Lower leg skin (tissue), 4 donors: ENCODE measurements at regions not wholly inside any gene's neighbourhood (a gene's known extent, or its start where the extent isn't known, plus 50 kb on each side); places are given as distances from the start of the nearest gene placed in this dataset.

ENCODE experiments used
- DNase-seq, 2 donors: peaks; one replicate each; pipeline ENCODE4 v3.0.0-alpha.2; 2019; ENCODE audit warnings: low spot score in 2 of 2
- H3K4me3 ChIP-seq: fragments of 200-600 bp; sonication (generic); 2 replicates; pipeline ENCODE4 v1.5.1; 2017; ENCODE audit warnings: mild to moderate bottlenecking, low read depth; ENCODE audit not compliant: poor library complexity, severe bottlenecking
- CTCF ChIP-seq, 3 donors: fragments of 450-650 bp; IDR thresholded peaks; one replicate each; pipeline ENCODE4 v1.5.1; 2016; ENCODE audit warnings: antibody characterized with exemption in 3 of 3, mild to moderate bottlenecking in 3 of 3, moderate library complexity in 2 of 3
- POLR2A ChIP-seq, 2 donors: fragments of 450-650 bp; IDR thresholded peaks; one replicate each; pipeline ENCODE4 v1.6.1; 2016 to 2017; ENCODE audit warnings: antibody characterized with exemption in 2 of 2, mild to moderate bottlenecking in 1 of 2, moderate library complexity in 1 of 2
- WGBS, 2 donors: methylation state at CpG; one replicate each; pipeline ENCODE4 v1.1.5; 2018; 5-methylcytosine and 5-hydroxymethylcytosine counted together
- intact Hi-C: fragments of 100-400 bp; cut with DNase I; formaldehyde crosslinking; loops from one replicate; pipeline ENCODE4 v1.15.0; 2023; ENCODE audit warnings: low total_unique reads

GRCh38 chr11:131246156-131246555 lies 124.3 kb upstream of the NTM start:
- DNase-seq, result no peak
- WGBS, 2 donors, result 24 to 32% methylated on average over 3 of the region's 3 CpGs
- no peak overlapping the region for H3K4me3 ChIP-seq
- intact Hi-C loops, result no loop called here
- TF ChIP-seq POLR2A (IDR thresholded peaks at IDR 0.05) (no peak), CTCF (IDR thresholded peaks at IDR 0.05) (no peak)

- TF ChIP-seq POLR2A (IDR thresholded peaks at IDR 0.05), result no peak
- no peak for TF ChIP-seq CTCF (IDR thresholded peaks at IDR 0.05)
- WGBS, 2 donors, result 14 to 15% methylated on average over 15 of the region's 15 CpGs
- no peak overlapping the region for H3K4me3 ChIP-seq
- intact Hi-C loops, result no loop called here
- no peak for DNase-seq
Observed at GRCh38 chr11:131246663-131247062, 123.8 kb upstream of the NTM start.

GRCh38 chr11:131248588-131248987 lies 121.8 kb upstream of the NTM start:
- DNase-seq, result no peak
- no peak for TF ChIP-seq CTCF (IDR thresholded peaks at IDR 0.05)
- TF ChIP-seq POLR2A (IDR thresholded peaks at IDR 0.05), result no peak
- 50 to 76% methylated on average over 2 of the region's 2 CpGs for WGBS, 2 donors
- intact Hi-C loops, result no loop called here
- no peak overlapping the region for H3K4me3 ChIP-seq

DNA sequence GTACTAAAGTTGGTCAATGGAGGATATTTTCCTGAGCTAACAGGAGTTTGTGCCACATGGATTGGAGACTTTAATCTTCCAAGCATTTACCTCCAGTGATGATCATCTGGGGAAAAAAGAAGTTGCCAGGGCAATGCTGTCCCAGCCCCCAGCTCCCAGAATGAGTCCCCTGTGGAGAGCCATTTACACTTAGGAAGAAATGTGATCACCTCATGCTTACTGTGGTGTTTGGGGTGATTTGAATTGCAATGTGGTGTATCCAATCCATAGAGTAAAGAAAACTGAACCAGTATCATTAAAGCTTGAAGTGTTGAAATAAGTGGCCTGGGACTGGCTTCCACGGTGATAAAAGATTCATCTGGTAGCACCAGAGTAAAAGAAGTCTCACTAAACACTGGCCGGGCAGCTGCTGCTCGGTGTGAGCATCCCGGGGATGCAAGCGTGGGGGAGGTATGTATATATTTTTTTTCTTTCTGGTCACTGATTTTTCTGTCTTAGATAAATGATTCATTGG lies 117.2 kb upstream of the NTM start:
- WGBS, 2 donors, result 31 to 43% methylated on average over 5 of the region's 5 CpGs

DNA sequence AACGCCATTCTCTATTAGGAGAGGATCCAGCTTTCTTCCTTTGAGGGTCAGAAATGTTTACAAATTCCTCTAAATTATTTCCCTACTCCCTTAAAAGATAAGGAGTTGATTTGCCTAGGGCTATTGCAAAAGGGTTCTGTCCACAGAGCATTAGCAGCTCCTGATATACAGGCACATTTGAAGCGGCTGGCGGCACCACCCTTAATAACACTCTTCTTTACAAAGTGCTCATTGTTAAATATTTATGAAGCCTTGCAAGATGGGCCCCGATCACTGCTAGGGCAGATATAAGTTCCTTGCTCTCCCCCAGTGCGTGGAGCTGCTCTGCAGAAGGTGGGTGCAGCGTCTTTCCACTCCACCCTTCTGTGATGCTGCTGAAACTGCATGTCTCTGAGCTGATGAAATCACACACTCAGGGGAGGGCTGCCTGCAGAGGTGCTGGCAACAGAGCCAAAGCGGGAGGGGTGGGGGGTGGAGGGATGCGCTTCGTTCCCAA lies 116.7 kb upstream of the NTM start:
- 27 to 29% methylated on average over 9 of the region's 9 CpGs for WGBS, 2 donors
- no peak for DNase-seq
- intact Hi-C loops, result no loop called here
- no peak for TF ChIP-seq POLR2A (IDR thresholded peaks at IDR 0.05)
- no peak for TF ChIP-seq CTCF (IDR thresholded peaks at IDR 0.05)
- no peak overlapping the region for H3K4me3 ChIP-seq

More for the DNA sequence above, 117.2 kb upstream of the NTM start:
- intact Hi-C loops, result no loop called here
- no peak for DNase-seq
- no peak for TF ChIP-seq CTCF (IDR thresholded peaks at IDR 0.05)
- TF ChIP-seq POLR2A (IDR thresholded peaks at IDR 0.05), result no peak
- H3K4me3 ChIP-seq, result no peak overlapping the region

GRCh38 chr11:131254254-131254653 lies 116.2 kb upstream of the NTM start:
- TF ChIP-seq POLR2A (IDR thresholded peaks at IDR 0.05), result no peak
- no peak for TF ChIP-seq CTCF (IDR thresholded peaks at IDR 0.05)
- intact Hi-C loops, result no loop called here
- H3K4me3 ChIP-seq, result no peak overlapping the region
- DNase-seq, result no peak
- WGBS, 2 donors, result 58 to 60% methylated on average over 7 of the region's 7 CpGs
